Thyroid gland (tissue), 4 donors: ENCODE measurements at regions not wholly inside any gene's neighbourhood (a gene's known extent, or its start where the extent isn't known, plus 50 kb on each side); places are given as distances from the start of the nearest gene placed in this dataset.

Experiments
- DNase-seq, 2 donors: peaks; one replicate each; pipeline ENCODE4 v3.0.0-alpha.2; 2019
- H3K27ac ChIP-seq, 3 donors: fragments of 200-600 bp; sonication (generic); 1 replicate in 2 of 3; 2 replicates in 1 of 3; pipeline ENCODE4 v1.5.1; 2016 to 2019; ENCODE audit warnings: mild to moderate bottlenecking in 1 of 3, moderate library complexity in 1 of 3
- H3K27me3 ChIP-seq: fragments of 200-600 bp; sonication (generic); one replicate; pipeline ENCODE4 v1.5.1; 2019
- H3K36me3 ChIP-seq, 2 donors: fragments of 200-600 bp; sonication (generic); one replicate each; pipeline ENCODE4 v1.5.1; 2016 to 2019
- H3K4me1 ChIP-seq, 2 donors: fragments of 200-600 bp; sonication (generic); one replicate each; pipeline ENCODE4 v1.5.1; 2017 to 2019
- H3K4me3 ChIP-seq, 3 donors: fragments of 200-600 bp; sonication (generic); replicated peaks in 1 of 3; 1 replicate in 2 of 3; 2 replicates in 1 of 3; pipeline ENCODE4 v1.5.1; 2016; ENCODE audit warnings: mild to moderate bottlenecking in 1 of 3
- H3K9me3 ChIP-seq: fragments of 200-600 bp; sonication (generic); one replicate; pipeline ENCODE4 v1.5.1; 2017
- POLR2A ChIP-seq, 2 donors: fragments of 450-650 bp; IDR thresholded peaks; one replicate each; pipeline ENCODE4 v1.6.1; 2017; ENCODE audit warnings: antibody characterized with exemption in 2 of 2, mild to moderate bottlenecking in 2 of 2, moderate library complexity in 1 of 2
- WGBS, 2 donors: methylation state at CpG; one replicate each; pipeline ENCODE4 v1.1.5; 2017; 5-methylcytosine and 5-hydroxymethylcytosine counted together
- intact Hi-C: fragments of 100-400 bp; cut with DNase I; formaldehyde crosslinking; loops from one replicate; pipeline ENCODE4 v1.15.1; 2023
- TF ChIP-seq, protein P1 (sequence below), 6 experiments: fragments of 200-600 bp in 3 of 6; fragments of 450-650 bp in 3 of 6; sonication (generic) in 3 of 6; IDR thresholded peaks; one replicate each; pipeline ENCODE4 v1.5.1; 2016 to 2019; ENCODE audit warnings: antibody characterized with exemption in 6 of 6, mild to moderate bottlenecking in 2 of 6, inconsistent platforms in 1 of 6, moderate library complexity in 1 of 6

DNA sequence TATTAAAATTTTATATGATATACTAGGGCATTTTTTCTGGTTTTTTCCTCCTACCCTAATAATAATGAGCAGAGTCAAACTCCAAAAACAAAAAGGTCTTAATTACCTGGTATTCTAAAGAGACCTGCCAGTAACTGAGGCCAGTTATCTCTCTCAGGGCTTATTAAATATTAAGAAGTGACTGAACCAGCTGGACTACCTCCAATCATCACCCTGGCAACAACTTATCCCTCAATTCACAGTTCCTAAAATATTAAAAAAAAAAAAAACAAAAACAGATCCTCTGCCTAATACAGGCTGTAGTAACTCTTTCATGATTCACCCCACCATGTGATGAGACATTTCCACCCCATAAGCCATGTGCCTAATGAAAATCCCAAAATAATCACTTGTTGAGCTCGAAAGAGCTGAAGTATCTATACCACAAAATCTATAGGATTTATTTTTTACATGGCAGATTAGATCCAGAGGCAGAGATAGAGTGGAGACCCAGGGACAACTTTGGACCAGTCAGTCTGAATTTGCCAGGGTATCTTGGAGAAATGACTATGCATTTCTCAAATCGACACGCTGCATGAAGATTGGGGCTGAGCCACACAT is 698.0 kb downstream of the FAT4 start:
- Histone ChIP-seq H3K27ac (no peak overlapping the region), H3K4me1 (peaks cover 1% of the 10 kb centered on the region in 2 donors), H3K27me3 (no peaks in the 10 kb centered on the region), H3K36me3 (no peaks in the 10 kb centered on the region), H3K9me3 (no peaks in the 10 kb centered on the region), H3K4me3 (no peak overlapping the region)
- intact Hi-C loops, result no loop called here
- DNase-seq, result no peak
- WGBS, 2 donors, result 90 to 93% methylated on average over 3 of the region's 3 CpGs
- no peak for TF ChIP-seq POLR2A (IDR thresholded peaks at IDR 0.05)
- TF ChIP-seq, protein P1, sequence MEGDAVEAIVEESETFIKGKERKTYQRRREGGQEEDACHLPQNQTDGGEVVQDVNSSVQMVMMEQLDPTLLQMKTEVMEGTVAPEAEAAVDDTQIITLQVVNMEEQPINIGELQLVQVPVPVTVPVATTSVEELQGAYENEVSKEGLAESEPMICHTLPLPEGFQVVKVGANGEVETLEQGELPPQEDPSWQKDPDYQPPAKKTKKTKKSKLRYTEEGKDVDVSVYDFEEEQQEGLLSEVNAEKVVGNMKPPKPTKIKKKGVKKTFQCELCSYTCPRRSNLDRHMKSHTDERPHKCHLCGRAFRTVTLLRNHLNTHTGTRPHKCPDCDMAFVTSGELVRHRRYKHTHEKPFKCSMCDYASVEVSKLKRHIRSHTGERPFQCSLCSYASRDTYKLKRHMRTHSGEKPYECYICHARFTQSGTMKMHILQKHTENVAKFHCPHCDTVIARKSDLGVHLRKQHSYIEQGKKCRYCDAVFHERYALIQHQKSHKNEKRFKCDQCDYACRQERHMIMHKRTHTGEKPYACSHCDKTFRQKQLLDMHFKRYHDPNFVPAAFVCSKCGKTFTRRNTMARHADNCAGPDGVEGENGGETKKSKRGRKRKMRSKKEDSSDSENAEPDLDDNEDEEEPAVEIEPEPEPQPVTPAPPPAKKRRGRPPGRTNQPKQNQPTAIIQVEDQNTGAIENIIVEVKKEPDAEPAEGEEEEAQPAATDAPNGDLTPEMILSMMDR (IDR thresholded peaks at IDR 0.05), result no peak

- H3K4me3 ChIP-seq, result no peak overlapping the region
- peaks cover 5 to 9% of the 10 kb centered on the region in 2 donors for H3K4me1 ChIP-seq
- H3K27ac ChIP-seq, result no peak overlapping the region
- WGBS, 2 donors, result 50 to 54% methylated on average over 1 of the region's 1 CpG
- H3K36me3 ChIP-seq, result no peaks in the 10 kb centered on the region
- no peaks in the 10 kb centered on the region for H3K27me3 ChIP-seq
- intact Hi-C loops, result no loop called here
- TF ChIP-seq, protein P1 (IDR thresholded peaks at IDR 0.05), result no peak
- no peak for TF ChIP-seq POLR2A (IDR thresholded peaks at IDR 0.05)
- peak; percentile 32 to 38 for DNase-seq
- no peaks in the 10 kb centered on the region for H3K9me3 ChIP-seq
These were observed 703.5 kb downstream of the FAT4 start for GRCh38 chr4:126018274-126018673.

DNA sequence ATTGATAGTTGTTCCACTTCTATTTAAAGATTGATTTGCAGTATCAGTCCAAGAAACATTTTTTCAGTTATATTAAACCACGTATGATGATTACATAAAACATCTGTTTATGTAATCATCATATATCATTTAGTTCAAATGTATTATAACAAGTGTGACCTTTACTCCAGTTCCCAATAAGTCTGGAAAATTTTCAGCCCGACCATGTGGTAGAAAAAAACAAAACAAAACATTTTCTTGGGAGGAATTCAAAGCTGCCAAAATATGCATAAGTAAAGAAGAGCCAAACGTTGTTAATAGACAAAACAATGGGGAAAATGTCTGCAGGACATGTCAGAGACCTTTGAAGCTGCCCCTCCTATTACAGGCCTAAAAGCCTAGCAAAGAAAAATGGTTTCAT is 709.1 kb downstream of the FAT4 start:
- no peaks in the 10 kb centered on the region for H3K36me3 ChIP-seq
- TF ChIP-seq, protein P1 (IDR thresholded peaks at IDR 0.05), result no peak
- no peak for TF ChIP-seq POLR2A (IDR thresholded peaks at IDR 0.05)
- WGBS, 2 donors, result 53 to 66% methylated on average over 3 of the region's 3 CpGs

DNA sequence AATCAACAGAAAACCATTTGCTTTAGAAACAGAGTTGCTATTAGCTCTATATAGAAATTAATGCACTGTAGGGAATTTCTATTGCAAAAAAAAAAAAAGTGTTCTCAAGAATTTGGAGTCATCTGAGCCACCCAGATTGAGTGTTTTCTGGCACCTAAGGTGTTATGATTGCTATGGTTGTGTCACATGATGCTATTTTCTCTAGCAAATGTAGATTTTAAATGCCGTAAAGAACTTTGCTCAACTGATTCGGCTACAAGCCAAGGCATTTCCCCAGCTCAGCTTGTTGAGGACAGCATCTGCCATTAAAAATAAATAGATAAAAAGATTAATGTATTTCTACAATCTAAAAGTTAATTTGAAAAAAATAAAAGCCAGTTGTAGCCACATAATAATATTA is 712.8 kb downstream of the FAT4 start:
- WGBS, 2 donors, result 68 to 71% methylated on average over 2 of the region's 2 CpGs
- intact Hi-C loops, result no loop called here
- DNase-seq, result no peak
- peaks cover 0 to 4% of the 10 kb centered on the region in 2 donors for H3K4me1 ChIP-seq
- TF ChIP-seq, protein P1 (IDR thresholded peaks at IDR 0.05), result no peak
- no peak for TF ChIP-seq POLR2A (IDR thresholded peaks at IDR 0.05)
- no peaks in the 10 kb centered on the region for H3K9me3 ChIP-seq
- no peak overlapping the region for H3K4me3 ChIP-seq
- H3K27me3 ChIP-seq, result no peaks in the 10 kb centered on the region
- H3K36me3 ChIP-seq, result no peaks in the 10 kb centered on the region
- no peak overlapping the region for H3K27ac ChIP-seq

More for the DNA sequence above, 709.1 kb downstream of the FAT4 start:
- Histone ChIP-seq H3K27me3 (no peaks in the 10 kb centered on the region), H3K27ac (no peak overlapping the region), H3K9me3 (no peaks in the 10 kb centered on the region), H3K4me3 (no peak overlapping the region), H3K4me1 (peaks cover 0 to 4% of the 10 kb centered on the region in 2 donors)
- DNase-seq, result no peak
- intact Hi-C loops, result no loop called here

GRCh38 chr4:126028876-126029275 is 714.1 kb downstream of the FAT4 start:
- H3K27me3 ChIP-seq, result no peaks in the 10 kb centered on the region
- DNase-seq, result no peak
- H3K36me3 ChIP-seq, result no peaks in the 10 kb centered on the region
- H3K4me3 ChIP-seq, result no peak overlapping the region
- H3K4me1 ChIP-seq, result peaks cover 0 to 3% of the 10 kb centered on the region in 2 donors
- H3K27ac ChIP-seq, result no peak overlapping the region
- no peaks in the 10 kb centered on the region for H3K9me3 ChIP-seq
- no peak for TF ChIP-seq POLR2A (IDR thresholded peaks at IDR 0.05)
- TF ChIP-seq, protein P1 (IDR thresholded peaks at IDR 0.05), result no peak
- intact Hi-C loops, result no loop called here
